GM18867 (cell line): ENCODE measurements at regions not wholly inside any gene's neighbourhood (a gene's known extent, or its start where the extent isn't known, plus 50 kb on each side); places are given as distances from the start of the nearest gene placed in this dataset.
"Not testable (repeated sequence)": the region's sequence is repeated elsewhere in the genome, so short reads cannot be mapped to it uniquely, and the experiment has no call there.

ENCODE experiments used
- ATAC-seq: cut with Tn5 transposase; IDR thresholded peaks from one replicate; pipeline ENCODE4 v1.9.1; 2021; ENCODE audit warnings: mild to moderate bottlenecking, moderate library complexity; ENCODE audit not compliant: unreplicated experiment

- no peak for ATAC-seq
These were observed 987.9 kb downstream of the EPHA7 start for GRCh38 chr6:92431502-92431901.

GRCh38 chr6:92428448-92428847, 990.9 kb downstream of the EPHA7 start:
- ATAC-seq: no peak

DNA sequence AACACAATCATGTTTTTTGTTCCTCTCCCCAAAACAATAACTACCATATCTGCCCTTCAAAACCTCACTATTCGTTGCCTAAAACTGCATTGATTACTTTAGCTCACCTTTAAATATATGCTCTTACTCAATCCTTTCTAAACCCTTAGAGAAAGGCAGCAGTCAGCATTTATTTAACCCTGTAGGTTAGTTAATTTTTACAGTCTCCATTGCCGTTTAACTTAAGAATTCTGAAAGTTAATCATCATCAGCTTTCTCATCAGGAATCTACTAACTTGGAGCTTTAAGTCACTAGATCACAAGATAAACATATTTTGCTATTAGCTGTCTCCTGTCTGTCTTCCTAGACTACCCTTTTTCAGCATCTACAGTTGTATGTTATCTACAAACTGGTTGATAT, 991.9 kb downstream of the EPHA7 start:
- ATAC-seq: no peak

DNA sequence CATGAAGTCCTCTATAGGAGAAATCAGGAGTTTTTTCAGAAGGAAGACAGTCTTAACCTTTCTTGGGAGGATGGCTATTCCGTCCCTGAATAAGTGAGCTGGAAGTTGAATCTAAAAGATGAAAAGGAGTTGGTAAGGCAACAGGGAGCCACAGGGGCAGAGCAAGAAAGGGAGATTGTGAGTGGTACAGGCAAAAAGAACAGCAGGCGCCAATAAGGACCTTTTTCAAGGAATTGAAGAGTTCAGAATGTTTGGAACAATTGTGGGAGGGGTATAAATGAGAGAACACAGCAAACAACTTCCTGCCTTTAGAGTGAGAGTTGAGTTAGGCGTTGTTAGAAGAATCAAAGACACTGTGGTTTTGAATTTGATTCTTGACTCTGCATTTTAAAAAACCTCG, 1003.7 kb downstream of the EPHA7 start:
- ATAC-seq: no peak

GRCh38 chr6:92408350-92408749, 1011.0 kb downstream of the EPHA7 start:
- no peak for ATAC-seq

DNA sequence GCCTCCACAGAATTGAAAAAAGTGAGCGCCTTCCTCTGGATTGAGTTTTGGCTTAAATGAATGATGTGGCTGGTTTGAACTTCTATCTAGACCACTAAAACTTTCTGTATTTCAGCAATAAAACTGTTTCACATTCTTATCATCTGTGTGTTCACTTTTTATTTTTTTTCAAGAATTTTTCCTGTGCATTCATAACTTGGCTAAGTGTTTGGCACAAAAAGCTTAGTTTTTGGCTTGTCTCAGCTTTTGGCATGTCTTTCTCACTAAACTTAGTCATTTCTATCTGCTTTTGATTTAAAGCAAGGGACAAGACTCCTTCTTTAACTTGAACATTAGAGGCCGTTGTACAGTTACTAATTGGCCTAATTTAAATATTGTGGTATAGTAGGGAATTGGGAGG, 1015.1 kb downstream of the EPHA7 start:
- no peak for ATAC-seq

GRCh38 chr6:92399911-92400310, 1019.4 kb downstream of the EPHA7 start:
- ATAC-seq: no peak

GRCh38 chr6:92388706-92389105, 1030.7 kb downstream of the EPHA7 start:
- ATAC-seq: not testable (repeated sequence)

DNA sequence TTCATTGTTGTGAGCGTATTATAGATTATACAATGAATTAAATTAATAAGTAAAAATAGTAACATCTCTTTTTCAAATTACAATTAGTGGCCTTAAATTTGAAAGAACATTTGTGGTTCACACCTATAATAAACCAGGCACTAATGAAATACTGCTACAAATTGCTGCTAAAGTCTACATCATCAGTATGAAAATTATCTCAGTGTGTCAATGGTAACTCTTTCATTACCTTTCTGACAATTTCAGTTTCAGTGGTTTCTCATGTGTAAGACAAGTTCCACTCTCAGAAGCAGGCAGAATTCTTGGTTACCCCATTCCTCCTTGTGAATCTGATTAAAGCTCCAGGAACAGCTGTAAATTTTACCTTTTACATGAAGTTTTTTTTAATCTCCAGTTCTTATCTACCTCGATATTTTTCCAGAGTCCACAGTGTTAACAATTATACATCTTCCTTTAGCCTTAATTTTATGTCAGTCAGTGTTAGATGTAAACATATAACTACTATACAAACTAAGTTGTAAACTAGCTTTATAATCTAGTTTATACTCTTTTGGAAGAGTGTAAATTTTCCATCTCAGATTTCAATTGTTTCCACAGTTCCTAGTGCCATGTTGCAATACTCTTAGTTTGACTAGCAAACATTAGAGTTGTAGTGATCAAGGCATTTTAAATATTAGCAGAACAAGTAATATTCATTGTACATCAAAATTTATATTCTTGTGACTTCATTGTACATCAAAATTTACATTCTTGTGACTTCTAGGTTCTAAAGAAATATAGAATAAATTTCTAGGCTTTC, 1038.4 kb downstream of the EPHA7 start:
- ATAC-seq: peak; percentile 62

- ATAC-seq: no peak
These were observed 1042.2 kb downstream of the EPHA7 start for GRCh38 chr6:92377137-92377536.

DNA sequence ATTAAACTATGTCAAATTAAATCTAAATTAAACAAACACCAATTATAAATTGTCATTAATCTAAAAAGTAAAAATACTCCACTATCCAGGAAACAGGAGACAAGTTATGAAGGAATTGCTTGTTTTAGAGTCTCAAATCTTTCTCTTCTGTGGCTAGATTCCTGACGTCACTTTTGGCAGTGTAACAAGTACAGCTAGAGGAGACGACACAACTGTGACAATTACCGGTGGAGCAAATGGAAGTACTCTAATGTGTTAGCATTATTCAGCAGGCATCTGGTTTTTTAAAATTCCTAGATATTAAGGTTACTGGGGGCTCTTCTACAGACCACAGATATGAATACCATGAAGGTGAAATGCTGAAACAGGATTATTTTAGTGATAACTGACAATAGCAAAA, 1042.7 kb downstream of the EPHA7 start:
- ATAC-seq: no peak

DNA sequence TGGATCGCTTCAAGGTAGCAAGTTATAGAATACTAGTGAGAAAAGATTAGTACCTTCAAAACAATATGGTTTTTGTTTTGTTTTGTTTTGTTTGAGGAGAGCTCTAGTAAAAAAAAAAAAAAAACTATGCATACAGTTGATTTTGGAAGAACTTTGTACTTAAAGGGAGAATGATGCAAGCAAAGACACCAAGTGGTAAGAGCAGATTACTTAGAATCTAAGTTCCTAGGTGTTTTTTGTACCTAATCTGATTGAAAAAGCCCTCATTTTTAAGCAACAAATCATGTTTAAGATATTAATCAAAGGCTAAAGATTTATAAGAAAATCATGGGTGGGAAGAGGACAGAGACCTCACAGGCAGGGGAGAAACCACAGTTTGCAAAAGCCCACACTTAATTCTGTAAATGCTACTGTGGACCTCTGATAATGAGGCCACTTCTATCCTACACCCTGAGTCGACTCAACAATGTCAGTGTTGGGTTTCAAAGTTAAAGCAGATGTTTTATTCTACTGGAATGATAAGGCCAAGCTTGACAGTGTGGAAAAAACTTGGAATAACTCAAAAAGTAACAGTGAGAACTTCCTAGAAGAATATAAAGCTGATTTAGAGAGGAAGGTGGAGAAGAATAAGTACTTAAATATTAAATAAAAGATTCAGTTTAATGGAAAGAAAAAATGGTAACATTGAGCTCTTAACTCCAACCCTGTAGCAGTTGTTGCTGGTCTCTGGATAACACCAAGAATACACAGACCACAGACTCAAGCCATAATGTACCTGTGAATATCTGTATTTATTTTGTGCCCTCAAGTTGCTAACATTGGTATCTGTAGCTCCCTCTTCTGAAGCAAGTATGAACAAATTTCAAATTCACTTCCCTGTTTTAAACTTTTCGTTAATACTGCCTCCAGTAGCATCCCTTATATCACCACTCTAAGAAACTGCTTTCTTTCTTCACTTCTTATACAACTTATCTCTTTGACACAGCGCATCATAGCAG, 1047.8 kb downstream of the EPHA7 start:
- no peak for ATAC-seq

DNA sequence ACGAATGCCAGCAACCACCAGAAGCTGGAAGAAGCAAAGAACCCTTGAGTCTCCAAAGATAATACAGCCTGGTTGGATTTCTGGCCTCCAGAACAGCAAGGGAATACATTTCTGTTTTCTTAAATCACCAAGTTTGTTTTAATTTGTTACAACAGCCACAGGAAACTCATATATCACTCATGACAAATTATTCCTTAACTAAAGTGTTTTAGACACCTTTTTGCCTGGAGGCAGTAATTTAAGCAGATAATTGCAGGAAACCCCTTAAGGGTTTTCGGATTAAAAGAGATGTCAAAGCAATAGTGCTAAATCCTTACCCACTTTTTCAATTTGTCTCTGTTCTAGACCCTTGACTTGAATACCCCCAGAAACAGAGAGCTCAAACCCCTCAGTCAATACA, 1050.0 kb downstream of the EPHA7 start:
- ATAC-seq: no peak

- no peak for ATAC-seq
These were observed 1054.3 kb downstream of the EPHA7 start for GRCh38 chr6:92364948-92365541.

DNA sequence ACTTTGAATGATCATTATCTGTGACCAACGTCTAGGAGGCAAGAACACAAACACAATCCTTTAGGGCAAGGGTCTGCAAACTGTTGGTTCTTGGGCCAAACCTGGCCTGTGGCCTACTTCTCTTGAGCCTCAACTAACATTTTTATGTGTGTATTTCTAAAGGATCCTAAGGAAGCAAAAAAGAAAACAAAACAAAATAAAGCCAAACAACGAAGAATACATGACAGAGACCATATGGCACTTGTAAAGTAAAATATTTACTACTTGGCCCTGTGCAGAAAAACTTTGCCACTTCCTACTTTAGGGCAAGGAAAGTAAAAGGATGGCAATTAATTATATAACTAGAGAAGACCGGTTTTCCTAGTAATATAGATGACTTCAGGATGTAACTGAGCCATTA, 1056.2 kb downstream of the EPHA7 start:
- no peak for ATAC-seq

DNA sequence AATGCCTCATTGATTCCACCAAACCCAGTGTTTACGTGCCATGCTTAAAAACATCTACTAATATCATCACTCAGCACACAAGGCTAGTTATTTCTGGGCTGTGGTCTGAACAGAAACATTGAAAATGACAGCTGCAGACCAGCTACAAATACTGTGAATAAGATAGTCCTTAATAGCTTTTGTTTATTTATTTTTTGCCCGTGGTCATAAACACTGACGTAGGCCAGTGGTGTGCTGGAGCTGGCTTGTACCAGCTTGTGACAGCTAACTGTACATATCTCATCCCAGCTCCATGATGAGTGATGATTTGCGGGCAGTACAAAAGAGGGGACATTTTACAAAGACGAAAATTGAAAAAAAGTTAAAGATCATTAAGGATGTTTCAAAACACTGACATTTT, 1057.0 kb downstream of the EPHA7 start:
- no peak for ATAC-seq

DNA sequence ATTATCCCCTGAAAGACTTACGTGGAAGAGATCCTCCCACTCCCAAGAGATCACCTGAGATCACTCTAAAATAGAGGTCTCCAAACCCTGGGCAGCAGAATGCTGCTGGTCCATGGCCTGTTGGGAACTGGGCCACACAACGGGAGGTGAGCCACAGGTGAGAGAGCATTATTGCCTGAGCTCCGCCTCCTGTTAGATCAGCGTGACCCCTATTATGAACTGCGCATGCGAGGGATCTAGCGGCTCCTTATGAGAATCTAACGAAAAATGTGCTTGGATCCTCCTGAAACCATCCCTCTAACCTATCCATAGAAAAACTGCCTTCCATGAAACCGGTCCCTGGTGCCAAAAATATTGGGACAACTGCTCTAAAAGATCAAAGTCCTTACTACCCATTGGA, 1057.4 kb downstream of the EPHA7 start:
- ATAC-seq: no peak

DNA sequence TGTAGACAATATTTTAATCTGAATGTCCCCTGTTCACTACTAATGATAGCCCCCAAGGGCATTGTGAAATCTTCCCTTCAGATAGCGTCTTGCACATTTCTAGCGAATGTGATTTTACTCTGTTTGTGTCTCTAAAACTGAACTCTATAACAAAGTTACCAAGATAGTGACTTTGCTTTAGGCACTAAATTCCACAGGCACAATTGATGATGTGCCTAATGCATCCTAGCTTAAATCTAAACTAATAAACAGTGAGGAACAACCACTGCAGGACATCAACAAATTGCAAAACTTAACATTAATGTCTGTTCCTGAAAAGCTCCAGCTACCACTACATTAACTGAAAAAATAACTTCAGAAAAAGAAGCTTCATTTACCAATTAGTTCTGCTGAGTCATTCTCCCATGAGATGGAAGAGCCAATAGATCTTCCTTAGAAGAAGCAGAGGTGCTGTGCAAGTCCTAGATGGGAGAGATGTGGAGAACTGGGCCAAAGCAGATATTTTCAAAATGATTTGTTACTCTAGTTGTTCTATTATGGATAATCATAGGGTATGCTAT, 1065.0 kb downstream of the EPHA7 start:
- no peak for ATAC-seq

DNA sequence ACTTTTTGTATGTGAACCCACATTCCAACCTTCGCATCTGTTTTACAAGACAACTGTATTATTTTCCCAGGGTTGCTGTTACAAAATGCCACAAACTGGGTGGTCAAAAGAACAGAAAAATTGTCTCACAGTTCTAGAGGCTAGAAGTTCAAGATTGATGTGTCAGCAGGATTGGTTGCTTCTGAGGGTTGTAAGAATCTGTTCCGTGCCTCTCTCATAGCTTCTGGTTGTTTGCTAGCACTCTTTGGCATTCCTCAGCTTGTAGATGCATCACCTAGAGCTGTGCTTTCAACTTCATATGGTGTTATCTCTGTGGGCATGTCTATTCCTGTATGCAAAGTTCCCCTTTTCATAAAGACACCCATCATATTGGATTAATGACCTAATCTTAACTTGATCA, 1067.2 kb downstream of the EPHA7 start:
- ATAC-seq: no peak

DNA sequence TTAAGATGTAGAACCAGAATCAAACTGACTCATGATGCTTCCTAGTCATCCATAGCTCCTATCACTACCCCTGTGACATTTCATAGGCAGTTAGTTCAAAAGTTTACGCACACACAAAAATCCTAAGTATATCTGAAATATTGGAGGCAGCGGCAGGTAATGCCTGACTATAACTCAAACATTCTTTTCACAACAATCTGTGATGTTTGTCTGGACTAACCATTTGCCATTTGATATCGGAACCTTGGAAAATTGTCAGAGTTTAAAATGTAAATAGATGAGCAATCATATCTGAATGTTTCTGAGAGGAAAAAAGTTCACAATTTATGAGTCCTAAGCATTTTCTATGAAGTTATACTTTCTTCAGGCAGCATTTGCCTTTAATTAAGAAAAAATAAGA, 1078.2 kb downstream of the EPHA7 start:
- no peak for ATAC-seq

GRCh38 chr6:92339936-92340640, 1079.3 kb downstream of the EPHA7 start:
- no peak for ATAC-seq
